Neural progenitor cell (in vitro differentiated cells): ENCODE measurements at regions not wholly inside any gene's neighbourhood (a gene's known extent, or its start where the extent isn't known, plus 50 kb on each side); places are given as distances from the start of the nearest gene placed in this dataset.
"Not testable (repeated sequence)": the region's sequence is repeated elsewhere in the genome, so short reads cannot be mapped to it uniquely, and the experiment has no call there.

ENCODE experiments used
- CTCF ChIP-seq: fragments of 200-600 bp; sonication (generic); IDR thresholded peaks from 2 replicates; pipeline ENCODE4 v1.5.1; 2017; ENCODE audit warnings: antibody characterized with exemption, mild to moderate bottlenecking
- EZH2 ChIP-seq: fragments of 200-600 bp; sonication (generic); IDR thresholded peaks from 2 replicates; pipeline ENCODE4 v1.6.1; 2017; ENCODE audit warnings: antibody characterized with exemption, mild to moderate bottlenecking, moderate library complexity
- EZH2phosphoT487 ChIP-seq: fragments of 200-600 bp; sonication (generic); IDR thresholded peaks from 2 replicates; pipeline ENCODE4 v1.6.1; 2017; ENCODE audit warnings: antibody characterized with exemption

- not testable (repeated sequence) for TF ChIP-seq CTCF, EZH2, EZH2phosphoT487
Observed at GRCh38 chr4:97037411-97038145, 1105.7 kb downstream of the STPG2 start.
